Amygdala (tissue), 56 donors: ENCODE measurements at regions not wholly inside any gene's neighbourhood (a gene's known extent, or its start where the extent isn't known, plus 50 kb on each side); places are given as distances from the start of the nearest gene placed in this dataset.

Experiments
- DNase-seq, 56 donors: peaks; one replicate each; lab custom pipeline; 2025; lab: John Stamatoyannopoulos, UW

DNA sequence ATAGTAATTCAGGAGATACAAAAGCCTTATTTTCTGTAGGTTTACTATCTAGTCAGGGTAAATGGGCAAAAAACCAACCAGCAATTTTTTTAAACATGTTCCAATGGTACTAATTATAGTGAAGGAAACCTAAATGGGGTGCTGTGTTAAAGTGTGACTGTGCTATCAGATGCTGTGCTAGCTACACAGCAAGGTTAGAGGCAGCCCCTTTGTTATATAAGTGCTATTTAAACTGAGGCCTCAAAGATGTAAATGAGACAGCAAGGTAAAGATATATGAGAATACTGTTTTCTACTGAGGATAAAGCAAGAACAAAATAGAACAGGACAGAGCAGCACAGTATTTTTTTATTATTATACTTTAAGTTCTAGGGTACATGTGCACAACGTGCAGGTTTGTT, 305.4 kb upstream of the RGS18 start:
- no peak for DNase-seq

DNA sequence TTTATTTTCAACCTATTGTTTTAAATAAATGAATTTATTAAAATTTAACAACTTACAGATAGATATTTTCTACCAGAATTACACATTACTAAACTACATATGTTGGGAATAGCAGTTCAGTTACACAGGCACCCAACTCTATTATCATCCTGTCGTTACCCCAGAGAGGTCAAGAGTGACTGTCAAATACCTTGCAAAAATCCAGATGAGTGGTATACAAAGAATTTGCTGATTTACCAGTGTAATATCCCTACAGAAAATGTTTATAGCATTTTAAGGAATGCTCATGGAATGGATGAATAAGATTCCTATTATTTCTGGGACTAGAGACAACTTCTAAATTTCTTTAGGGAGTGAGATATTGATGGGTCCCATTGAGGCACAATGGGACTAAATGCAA, 300.7 kb upstream of the RGS18 start:
- no peak for DNase-seq

DNA sequence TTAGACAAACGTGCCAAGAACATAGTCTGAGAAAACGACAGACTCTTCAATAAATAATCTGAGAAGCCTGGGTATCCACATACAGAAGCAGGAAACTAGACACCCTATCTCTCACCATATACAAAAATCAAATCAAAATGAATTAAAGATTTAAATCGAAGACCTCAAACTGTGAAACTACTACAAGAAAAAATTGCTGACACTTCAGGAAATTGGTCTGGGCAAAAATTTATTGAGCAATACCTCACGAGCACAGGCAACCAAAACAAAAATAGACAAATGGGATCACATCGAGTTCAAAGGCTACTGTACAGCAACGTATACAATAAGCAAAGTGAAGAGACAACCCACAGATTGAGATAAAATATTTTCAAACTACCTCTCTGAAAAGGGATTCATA, 292.8 kb upstream of the RGS18 start:
- DNase-seq, result no peak

DNA sequence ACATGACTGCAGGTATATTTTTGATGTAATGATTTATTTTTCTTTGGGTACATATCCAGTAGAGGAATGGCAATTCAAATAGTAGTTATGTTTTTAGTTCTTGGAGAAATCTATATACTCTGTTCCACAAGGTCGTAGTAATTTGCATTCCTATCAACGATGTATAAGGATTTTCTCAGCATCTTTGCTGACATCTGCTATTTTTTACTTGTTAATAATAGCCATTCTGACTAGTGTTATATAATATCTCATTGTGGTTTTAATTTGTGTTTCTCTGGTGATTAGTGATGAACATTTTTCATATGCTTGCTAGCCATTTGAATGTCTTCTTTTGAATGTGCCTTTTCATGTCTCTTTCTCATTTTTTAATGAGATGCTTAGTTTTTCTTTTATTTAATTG, 292.1 kb upstream of the RGS18 start:
- no peak for DNase-seq

GRCh38 chr1:191869790-191870312, 288.4 kb upstream of the RGS18 start:
- DNase-seq, result no peak

GRCh38 chr1:191870490-191870889, 287.8 kb upstream of the RGS18 start:
- no peak for DNase-seq

GRCh38 chr1:191875994-191876393, 282.3 kb upstream of the RGS18 start:
- DNase-seq, result no peak

DNA sequence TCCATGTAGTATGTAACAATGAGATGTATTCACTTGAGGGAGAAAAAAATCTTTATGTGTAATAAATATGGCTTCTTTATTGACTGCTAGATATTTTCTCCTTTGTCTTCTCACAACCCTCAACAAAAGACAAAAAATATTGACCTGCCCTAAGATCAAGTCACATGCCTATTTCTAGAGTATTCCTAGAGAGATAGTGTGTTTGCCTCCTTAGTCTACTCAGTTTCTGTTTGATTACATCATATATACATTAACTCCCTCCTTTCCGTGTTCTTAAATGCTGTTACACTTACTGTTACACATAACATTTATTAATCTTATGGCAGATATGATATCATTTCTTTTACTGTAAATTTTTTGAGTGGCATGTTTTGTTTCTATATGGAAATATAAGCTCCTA, 281.6 kb upstream of the RGS18 start:
- DNase-seq, result no peak

DNA sequence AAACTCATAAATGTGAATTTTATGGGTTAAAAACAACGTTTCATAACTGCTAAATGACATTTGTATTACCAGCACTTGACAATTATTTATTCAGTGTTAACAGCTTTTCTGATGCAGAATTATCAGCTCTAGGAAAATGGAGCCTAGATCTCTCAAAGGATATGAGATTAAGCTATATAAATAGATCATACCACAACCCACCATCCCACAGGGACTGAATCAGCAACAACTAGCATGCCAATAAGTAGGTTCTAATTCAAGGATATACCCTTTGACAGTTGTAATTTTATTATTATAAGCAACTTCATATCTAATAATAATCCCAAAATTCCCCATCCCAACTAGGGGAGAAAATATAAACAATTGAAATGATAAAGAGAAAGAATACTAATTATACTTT, 275.4 kb upstream of the RGS18 start:
- DNase-seq, result no peak

GRCh38 chr1:191886977-191887376, 271.3 kb upstream of the RGS18 start:
- no peak for DNase-seq

DNA sequence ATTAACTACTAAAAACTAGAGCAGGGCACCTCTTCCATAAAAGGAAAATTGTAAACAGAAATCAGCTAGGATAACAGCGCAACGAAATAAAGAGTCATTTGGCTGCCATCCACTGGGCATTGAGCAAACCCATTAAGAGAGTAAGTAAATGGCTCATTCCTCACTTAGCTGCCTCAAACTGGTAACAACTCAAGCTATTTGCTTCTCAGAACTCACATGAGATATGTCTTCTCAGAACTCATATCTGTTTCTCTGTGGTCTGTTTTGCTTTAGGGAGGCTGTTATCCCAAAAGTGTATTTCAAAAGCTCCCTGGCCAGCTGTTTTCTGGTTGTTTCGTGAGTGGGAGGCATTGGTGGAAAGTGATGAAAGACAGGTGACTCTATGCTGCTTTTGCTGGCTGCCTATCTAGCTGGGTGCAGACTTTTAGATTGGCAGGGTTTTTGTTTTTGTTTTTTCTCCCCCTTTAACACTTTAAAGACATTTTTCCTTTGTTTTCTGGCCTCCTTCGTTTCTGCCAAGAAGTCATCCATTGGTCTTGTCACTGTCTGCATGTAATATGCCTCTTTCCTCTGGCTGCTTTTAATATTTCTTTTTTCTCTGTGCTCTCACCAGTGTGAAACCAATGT, 269.2 kb upstream of the RGS18 start:
- no peak for DNase-seq

- no peak for DNase-seq
These were observed 268.6 kb upstream of the RGS18 start for GRCh38 chr1:191889623-191890003.

- DNase-seq, result no peak
These were observed 267.7 kb upstream of the RGS18 start for GRCh38 chr1:191890433-191891088.

- no peak for DNase-seq
These were observed 265.5 kb upstream of the RGS18 start for GRCh38 chr1:191892716-191893115.

- no peak for DNase-seq
These were observed 263.2 kb upstream of the RGS18 start for GRCh38 chr1:191895049-191895448.

- DNase-seq, result no peak
These were observed 262.7 kb upstream of the RGS18 start for GRCh38 chr1:191895462-191896058.

GRCh38 chr1:191897134-191897533, 261.1 kb upstream of the RGS18 start:
- DNase-seq, result no peak

DNA sequence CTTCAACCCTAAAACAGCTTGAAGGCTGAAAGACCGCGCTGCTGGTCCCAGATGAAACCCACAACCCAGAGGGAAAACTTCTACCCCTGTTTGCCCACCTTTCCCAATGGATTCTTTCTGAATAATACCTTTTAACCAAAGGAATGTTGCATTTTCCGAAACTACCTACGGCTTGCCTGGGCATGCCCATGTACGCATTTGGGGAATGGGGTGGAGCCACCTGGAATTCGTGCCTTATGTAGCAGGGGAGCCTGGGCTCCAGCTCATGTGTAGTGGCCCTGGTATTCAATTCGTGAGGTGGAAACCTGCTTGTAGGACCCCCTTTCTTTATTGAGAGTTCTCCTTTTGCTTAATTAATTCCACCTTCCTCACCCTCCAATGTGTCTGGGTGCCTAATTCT, 256.6 kb upstream of the RGS18 start:
- no peak for DNase-seq

GRCh38 chr1:191904991-191905390, 253.3 kb upstream of the RGS18 start:
- no peak for DNase-seq

GRCh38 chr1:191905781-191906180, 252.5 kb upstream of the RGS18 start:
- no peak for DNase-seq

DNA sequence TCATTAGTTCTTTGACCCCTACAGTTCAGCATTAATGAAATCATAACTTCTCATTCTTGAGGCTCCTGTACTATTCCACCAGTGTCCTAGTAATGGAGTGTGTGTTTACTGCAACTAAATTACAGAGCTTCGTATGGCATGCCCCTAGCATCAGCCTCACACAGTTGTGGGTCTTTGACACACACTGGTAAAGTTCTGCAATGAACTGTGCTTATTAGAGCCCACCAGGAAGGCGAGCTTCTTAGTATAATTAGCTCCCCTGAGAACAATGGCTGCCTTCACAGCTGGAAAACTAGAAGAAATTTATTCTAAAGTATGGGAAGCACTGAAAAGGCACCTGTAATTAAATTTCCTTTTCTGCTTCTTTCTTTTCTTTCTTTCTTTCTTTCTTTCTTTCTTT, 251.1 kb upstream of the RGS18 start:
- no peak for DNase-seq

GRCh38 chr1:191910245-191910644, 248.0 kb upstream of the RGS18 start:
- no peak for DNase-seq
